Spleen (tissue), 7 donors: ENCODE measurements at regions not wholly inside any gene's neighbourhood (a gene's known extent, or its start where the extent isn't known, plus 50 kb on each side); places are given as distances from the start of the nearest gene placed in this dataset.
"Not testable (repeated sequence)": the region's sequence is repeated elsewhere in the genome, so short reads cannot be mapped to it uniquely, and the experiment has no call there.

Experiments used
- CTCF ChIP-seq, 11 experiments: fragments of 200-600 bp in 7 of 11; fragments of 450-650 bp in 4 of 11; sonication (generic) in 4 of 11; IDR thresholded peaks in 8 of 11; conservative IDR thresholded peaks in 3 of 11; 1 replicate in 7 of 11; 2 replicates in 4 of 11; pipeline versions ENCODE4 v1.4.0 to v1.8.0; 2016 to 2021; ENCODE audit warnings: antibody characterized with exemption in 11 of 11, inconsistent platforms in 4 of 11, mild to moderate bottlenecking in 1 of 11
- POLR2A ChIP-seq, 3 donors: fragments of 450-650 bp; IDR thresholded peaks; one replicate each; pipeline ENCODE4 v1.5.1; 2017; ENCODE audit warnings: antibody characterized with exemption in 3 of 3, mild to moderate bottlenecking in 1 of 3
- donor health status: DM: no; HTN: no; CAD: no; lungs with moderate emphysema.
- donor health status: DM: no; HTN: no; CAD: no.
- donor health status: DM: no; HTN: no; CAD: no.

DNA sequence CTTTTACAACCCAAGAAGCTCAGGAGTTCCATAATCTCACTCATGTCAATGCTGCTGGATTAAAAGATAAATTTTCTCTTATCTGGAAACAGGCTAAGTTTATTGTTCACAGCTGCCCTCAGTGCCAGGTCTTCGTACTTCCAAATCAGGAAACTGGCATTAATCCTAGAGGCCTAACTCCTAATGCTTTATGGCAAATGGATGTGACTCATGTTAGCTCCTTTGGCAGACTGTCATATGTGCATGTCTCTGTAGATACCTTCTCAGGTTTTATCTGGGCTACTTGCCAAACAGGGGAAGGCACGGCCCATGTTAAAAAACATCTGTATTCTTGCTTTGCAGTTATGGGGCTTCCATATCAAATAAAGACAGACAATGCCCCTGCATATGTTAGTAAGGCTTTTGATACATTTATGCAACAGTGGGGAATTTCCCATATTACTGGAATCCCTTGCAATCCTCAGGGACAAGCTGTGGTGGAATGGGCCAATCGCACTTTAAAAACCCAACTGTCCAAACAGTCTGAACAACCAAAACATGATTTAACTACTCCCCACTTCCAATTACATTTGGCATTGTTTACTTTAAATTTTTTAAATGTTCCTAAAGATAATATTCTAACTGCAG, 570.8 kb upstream of the PTGER4 start:
- not testable (repeated sequence) for TF ChIP-seq POLR2A (IDR thresholded peaks at IDR 0.05); CTCF (IDR thresholded peaks at IDR 0.05 in 8 of 11, conservative IDR thresholded peaks at IDR 0.05 in 3 of 11)
